ENCODE measurements at regions not wholly inside any gene's neighbourhood (a gene's known extent, or its start where the extent isn't known, plus 50 kb on each side); places are given as distances from the start of the nearest gene placed in this dataset.

- TF ChIP-seq CTCF (conservative IDR thresholded peaks at IDR 0.05) (no peak), EZH2 (IDR thresholded peaks at IDR 0.05; ENCODE audit: low read depth) (no peak)
Observed at GRCh38 chr3:144462337-144462736, 490.7 kb downstream of the DIPK2A start.

Measured in PC-9 (cell line).